Left renal pelvis (tissue), 4 donors: ENCODE measurements at regions not wholly inside any gene's neighbourhood (a gene's known extent, or its start where the extent isn't known, plus 50 kb on each side); places are given as distances from the start of the nearest gene placed in this dataset.

Experiments used
- DNase-seq, 4 donors: peaks; one replicate each; pipeline ENCODE4 v3.0.0-alpha.2; 2013; ENCODE audit warnings: low read depth in 4 of 4, low spot score in 3 of 4

DNA sequence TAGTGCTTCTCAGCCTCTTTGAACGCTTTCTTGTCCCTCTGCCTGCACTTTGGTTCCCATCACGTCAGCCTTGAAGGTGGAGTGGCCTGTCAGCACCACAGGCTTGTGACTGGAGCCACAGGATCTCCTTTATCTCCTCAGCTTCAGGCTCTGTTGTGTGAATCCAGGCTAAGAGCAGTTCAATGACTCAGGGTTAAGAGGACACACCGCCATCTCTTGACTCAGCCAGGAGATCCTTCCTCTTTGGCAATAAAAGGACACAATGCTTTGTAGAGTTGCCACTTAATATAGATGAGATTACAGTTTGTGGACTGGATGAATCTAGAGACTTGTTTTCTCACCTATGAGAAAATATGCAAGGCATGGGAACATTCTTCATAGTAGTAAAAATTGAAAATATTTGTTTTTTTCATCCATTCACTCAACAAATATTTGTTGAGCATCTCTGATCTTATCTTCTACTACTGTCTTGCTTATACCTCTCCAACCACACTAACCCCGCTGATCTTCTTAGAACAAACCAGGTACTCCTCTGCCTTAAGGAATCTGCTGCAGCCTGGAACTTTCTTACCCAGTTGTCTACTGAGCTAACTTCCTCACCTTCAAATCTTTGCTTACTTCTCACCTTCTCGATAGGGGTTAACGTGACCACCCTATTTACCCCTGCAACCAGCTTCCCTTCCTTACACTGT is 62.3 kb downstream of the UCHL1 start:
- DNase-seq, result no peak

DNA sequence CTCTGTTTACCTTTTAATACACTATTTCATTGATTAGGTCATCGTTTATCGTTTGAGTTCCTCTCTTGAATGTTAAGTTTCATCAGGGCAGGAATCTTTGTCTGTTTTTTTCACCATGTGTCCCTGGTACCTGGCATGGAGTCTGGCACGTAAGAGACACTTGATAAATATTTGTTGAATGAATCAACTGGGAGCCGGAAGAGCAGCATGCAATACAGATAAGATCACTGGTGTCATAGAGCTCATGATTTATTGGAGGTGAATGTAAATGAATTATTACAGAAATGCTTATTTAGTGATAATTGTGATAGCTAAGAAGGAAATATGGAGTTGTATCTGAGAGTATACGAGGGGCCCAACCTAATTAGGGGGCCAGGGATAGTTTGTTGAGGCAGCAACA is 62.8 kb downstream of the UCHL1 start:
- no peak for DNase-seq

DNA sequence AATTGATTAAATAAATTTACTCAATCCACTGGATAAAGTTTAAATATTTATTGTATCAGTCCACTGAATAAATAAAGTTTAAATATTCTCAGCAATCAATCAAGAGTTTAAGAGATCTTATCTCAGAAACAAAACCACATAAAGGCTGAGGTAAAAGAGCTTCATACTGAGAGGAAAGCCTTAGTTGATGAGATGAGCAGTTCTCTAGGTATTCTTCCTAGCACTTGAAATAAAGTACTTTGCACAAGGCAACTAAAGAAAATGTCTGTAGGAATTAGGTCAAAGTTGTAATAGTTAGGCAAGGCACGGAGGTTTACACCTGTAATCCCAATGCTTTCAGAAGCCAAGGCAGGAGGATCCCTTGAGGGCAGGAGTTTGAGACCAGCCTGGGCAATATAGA is 63.5 kb downstream of the UCHL1 start:
- DNase-seq, result no peak

DNA sequence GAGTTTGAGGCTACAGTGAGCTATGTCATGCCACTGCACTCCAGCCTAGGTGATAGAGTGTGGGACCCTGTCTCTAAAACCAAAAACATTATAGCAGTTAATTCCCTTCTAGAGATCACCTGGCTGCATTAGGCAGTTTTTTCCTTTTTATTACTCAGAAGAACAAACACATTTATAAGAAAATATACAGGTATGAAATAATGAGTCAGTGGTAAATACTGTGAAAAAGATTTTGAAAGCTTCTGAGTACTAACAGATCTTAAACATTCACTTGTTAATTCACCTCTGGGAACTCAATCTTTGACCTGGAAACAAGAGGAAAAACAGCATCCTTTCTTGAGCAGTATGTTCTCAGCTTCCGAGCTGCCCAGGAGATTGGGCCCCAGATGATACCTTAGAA is 64.1 kb downstream of the UCHL1 start:
- DNase-seq, result no peak

DNA sequence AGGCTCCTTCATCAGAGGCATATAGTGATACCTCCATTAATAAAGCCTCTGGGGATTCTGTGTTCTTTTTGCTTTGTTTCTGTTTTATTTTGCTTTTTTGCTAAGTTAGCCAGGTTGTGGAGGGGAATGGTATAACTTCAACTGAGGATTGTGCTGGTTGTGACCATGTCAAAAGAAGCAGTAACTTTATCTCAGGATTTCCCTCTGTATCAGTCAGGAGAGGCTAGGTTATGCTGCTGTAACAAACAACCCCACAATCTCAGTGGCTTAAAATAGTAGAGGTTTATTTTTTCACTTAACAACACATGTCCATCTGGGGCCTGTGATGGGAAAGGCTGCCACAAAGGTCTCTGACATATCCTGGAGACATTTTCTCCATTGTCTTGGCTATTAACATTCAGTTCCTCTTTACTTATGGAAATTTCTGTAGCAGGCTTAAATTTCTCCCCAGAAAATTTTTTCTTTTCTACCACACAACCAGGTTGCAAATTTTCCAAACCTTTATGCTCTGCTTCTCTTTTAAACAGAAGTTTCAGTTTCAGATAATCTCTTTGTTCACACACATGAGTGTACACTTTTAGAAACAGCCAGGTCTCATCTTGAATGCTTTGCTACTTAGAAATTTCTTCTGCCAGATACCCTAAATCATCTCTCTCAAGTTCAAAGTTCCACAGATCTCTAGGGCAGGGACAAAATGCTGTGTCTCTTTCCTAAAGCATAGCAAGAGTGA is 64.7 kb downstream of the UCHL1 start:
- no peak for DNase-seq

DNA sequence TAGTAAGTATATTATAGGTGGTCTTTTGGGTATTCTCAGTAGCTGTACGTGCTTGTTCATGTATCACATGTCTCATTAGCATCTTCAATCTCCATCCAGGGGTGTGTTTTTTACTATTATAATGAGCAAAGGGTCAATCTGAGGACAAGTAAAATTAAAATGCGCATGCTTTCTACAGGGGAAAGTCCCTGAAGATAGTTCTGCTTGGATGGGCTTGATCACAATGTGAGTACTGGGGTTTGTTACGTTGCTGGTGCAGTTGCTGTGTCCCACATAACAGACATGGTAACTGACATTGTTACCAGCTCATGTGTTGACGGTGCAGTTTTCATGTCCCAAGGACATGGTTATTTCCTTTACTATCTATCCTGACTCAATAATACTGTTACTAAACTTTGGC is 65.9 kb downstream of the UCHL1 start:
- DNase-seq, result no peak

DNA sequence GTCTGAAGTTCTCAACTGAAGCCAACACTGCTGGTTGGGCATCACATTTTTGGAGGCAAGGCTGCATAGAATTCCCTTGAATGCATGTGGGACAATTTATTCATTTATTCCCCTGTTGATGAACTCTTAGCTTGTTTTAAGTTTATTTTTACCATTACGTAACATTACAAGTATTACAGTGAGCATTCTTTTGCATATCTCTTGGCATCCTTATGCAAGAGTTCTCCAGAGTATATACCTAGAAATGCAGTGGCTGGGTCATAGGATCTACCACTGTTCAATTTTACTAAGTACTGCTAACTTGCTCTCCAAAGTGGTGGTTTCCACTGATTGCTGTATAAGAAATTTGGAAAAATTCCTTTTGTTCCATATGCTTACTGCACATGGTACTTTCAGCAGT is 66.5 kb downstream of the UCHL1 start:
- no peak for DNase-seq

DNA sequence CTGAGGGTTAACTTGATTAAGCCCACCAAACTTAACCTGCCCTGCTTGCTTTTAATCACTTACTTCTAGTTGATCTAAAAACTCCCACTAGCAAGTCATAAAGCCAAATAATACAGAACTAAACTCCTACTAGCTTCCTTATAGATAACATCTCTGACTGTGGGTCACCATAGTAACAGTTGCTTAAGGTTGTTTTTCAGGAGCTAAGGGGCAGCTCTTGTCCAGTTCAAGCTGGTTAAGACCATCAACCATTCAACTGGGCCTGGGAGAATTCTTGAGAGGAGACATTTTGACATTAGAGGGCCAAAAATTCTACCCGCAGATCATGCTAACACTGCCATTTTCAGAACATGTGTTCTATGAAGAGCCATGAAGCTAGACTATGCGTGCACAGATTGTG is 67.0 kb downstream of the UCHL1 start:
- peak in 1 of 4 donors; percentile 24 for DNase-seq

DNA sequence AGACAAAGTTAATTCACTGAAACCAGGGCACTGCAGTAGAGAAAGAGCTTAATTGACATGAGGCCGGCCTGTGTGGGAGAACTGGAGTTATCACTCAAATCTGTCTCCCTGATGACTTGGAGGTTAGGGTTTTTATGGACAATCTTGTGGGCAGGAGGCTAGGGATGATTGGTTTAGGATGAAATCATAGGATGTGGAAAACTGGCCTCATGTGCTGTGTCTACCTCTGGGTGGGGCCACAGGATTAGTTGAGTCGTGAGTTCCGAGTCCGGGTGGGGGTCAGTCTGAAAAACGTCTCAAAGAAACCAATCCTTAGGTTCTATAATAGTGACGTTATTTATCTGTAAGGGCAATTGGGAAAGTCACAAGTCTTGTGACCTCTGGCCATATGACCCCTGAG is 68.1 kb downstream of the UCHL1 start:
- DNase-seq, result no peak

DNA sequence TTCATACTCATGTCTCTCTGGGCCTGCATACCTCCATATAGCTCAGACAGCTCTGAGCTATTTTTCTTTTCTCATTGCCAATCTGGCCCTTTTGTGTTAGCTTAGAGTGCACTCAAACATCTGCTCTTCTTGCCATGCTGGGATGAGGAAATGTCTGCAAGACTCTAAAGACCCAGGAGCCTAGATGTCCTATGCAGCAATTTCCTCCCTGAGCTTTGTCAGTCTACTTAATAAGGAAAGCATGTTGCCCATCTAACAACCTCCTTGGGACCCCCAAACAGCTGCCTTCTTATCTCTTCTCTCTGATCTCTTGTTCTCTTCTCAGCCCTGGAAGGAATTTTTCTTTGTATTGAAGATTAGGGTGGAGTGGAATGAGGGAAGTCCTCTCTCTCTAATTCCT is 69.2 kb downstream of the UCHL1 start:
- no peak for DNase-seq

DNA sequence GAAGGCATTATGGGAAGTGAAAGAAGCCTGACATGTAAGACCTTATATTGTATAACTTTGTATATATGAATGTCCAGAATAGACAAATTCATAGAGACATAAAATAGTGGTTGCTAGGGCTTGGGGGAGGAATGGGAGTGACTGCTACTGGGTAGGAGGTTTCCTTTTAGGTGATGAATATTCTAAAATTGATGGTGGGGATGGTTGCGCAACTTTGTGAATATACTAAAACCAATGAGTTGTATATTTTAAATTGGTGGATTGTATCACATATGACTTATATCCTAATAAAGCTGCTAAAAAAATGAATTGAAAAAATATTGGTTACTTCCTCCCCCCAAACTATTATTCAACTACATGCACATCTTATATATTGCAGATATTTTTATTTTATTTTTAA is 70.0 kb downstream of the UCHL1 start:
- no peak for DNase-seq

DNA sequence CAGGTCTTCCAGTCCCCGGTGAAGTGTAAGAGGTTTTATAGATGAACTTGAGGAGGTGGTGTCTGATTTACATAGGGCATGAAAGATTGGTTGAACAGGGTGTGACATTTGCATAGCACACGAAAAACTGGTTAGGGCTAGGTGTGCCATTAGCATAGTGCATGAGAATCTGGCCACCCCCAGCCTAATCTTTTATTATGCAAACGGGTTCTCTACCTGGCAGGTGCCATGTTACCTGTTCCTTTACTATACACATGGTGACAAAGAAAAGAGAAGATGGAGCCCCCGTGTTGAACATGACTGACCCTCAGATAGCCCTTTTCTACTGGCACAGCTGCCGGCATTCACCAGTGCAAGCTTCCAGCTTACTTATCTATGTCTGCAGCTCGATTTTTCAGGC is 71.0 kb downstream of the UCHL1 start:
- DNase-seq, result no peak

DNA sequence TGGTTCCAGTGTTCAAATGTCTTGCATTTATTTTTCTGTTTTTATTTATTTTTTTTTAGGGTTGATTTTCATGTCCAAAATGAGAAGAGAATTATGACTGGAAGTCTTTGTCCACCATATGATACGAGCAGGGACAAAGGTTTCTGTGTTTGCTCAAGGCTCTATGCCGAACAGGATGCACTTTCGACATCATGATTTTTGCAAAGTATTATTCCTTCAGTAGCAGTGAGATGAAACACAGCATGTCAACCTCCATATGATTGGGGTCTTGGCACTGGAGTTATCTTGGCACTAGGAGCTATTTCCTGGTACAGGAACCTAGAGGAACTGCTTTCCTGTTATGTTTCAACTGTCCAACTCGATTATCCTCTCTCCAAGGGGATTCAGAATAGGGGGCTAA is 72.6 kb downstream of the UCHL1 start:
- no peak for DNase-seq

DNA sequence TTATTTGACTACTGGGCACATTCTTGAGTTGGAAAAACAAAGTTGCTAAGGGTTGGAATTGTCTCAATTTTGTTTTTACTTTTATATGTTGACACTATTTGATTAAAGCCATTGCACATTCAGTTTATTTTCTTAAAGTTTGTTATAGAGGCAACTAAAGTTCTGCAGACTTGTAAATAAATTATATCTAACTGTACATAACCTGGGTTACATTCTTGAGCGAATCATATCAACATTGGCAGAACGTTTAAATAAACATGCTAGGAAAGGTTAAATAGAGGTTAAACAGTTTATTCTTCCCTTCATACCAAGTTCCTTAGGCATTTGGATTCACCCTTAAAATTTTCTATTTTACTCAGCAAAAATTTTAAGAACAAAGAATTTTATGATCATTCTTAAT is 74.5 kb downstream of the UCHL1 start:
- no peak for DNase-seq

DNA sequence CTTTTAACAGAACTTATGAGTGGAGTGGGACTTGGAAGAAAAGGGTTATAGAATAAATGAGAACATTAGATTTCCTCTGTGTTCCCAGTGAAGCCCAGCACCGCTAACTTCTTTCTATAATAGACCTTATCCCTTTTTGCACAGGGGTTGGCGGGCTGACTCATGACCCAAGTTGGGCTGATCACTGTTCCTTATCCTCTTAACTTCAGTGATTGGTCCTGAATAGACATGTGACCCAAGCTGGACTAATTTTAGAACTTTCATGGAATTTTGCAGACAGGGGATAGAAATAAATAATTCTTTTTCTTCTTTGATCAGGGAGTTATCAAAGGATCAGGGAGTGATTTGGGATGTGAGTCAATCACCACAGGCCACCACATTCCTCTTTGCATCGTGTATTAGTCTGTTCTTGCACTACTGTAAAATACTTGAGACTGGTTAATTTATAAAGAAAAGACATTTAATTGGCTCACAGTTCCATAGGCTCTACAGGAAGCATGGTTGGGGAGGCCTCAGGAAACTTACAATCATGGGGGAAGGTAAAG is 75.9 kb downstream of the UCHL1 start:
- no peak for DNase-seq

DNA sequence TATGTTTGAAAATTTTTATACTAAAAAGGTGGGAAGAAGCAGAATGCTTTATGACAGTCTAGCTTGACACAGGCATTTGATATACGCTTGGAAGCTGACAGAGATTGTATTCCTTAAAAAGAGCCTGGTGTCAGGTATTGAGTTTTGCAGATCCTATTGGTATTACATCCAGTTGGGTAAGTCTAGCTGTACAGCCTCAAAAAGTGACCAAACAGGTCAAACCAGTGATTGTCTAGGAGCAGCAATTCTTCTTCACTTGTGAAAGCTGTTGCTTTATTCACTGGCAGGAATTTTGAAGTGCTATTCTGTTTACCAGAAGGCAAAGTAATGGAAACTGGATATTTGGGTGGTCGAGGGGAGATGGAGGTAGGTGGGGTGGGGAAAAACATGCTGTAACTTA is 77.5 kb downstream of the UCHL1 start:
- peak in 1 of 4 donors; percentile 24 for DNase-seq

DNA sequence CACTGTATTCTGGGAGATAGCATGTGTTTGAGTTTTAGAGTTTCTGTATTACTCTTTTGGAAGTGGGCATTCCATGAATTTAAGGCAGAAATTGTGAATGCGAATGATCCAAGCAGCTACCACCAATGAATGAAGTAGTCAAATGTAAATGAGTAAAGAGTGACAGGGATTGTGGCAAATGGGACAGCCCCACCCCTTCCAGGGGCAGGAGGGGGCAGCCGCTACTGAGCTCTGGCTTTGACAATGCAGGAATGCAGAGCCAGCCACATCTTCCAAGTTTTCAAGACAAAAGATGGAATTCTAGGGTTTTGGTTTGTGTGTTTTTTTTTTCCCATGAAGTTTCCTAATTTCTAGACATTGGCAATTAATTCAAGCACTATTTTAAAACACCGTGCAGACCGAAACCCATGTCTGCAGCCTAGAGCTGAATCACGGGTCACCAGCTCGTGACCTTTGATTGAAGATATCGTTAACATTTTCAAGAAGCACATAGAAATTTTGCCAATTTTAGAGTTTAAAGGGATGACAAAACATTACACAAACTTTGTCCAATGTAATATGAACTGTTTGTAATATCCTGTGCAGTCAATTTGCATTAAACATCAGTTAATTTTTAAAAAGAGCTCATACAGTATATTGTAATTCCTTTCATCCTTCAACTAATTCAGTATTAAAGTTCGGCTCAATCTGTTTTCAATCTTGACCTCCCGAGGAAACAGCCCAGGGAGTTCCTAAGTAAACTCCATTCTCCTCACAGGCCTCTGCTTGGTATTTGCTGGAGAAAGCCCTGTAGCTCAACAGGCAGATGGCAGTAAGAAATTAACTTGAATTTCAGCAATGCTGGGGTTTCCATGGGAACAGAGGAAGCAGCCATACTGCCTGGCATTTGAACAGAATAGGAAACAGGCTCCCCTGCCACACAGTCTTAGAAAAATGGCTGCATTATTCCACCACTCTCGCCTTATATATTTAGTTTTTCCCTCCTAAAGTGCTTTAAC is 83.4 kb downstream of the UCHL1 start:
- DNase-seq, result no peak

DNA sequence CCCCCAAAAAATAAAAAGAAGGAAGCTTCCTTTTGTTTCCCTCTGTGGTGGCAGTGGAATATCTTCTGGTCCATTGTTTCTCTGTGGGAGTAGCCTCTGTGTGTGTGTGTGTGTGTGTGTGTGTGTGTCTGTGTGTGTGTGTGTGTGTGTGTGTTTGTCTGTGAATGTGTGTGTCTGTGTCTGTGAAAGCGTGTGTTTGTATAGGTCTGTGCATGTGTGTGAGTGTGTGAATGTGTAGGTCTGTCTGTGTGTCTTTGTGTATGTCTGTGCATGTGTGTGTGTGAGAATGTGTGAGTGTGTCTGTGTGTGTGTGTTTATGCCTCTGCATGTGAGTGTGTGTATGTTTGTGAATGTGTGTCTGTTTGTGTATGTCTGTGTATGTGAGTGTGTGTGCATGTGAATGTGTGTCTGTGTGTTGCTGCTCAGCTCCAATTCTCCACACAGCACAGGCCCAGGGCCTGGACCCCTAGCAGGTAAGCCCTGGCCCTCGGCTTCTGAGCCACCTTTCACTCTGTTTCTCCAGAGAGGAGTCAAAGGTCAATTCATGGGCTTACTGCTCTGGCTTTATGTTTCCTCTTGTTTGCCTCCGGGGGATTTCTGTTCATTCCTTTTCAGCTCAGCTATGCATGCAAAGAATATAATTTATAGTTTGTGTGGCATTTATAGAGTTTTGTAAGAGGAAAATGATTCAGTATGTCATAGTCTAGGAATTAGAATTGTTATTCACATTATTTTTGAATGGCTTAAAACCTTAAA is 89.8 kb downstream of the UCHL1 start:
- DNase-seq, result no peak

DNA sequence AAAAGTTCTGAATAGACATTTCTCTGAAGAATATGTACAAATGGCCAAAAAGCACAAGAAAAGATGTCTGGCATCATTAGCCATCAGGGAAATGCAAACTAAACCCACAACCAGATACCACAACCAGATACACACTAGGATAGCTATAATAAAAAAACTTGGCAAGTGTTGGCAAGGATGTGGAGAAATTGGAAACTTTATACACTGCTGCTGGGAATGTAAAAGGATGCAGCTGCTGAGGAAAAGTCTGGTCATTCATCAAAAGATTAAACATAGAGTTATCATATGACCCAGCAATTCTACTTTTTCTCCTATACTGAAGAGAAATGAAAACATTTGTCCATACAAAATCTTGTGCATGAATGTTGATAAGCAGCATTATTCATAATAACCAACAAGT is 92.3 kb downstream of the UCHL1 start:
- DNase-seq, result no peak

DNA sequence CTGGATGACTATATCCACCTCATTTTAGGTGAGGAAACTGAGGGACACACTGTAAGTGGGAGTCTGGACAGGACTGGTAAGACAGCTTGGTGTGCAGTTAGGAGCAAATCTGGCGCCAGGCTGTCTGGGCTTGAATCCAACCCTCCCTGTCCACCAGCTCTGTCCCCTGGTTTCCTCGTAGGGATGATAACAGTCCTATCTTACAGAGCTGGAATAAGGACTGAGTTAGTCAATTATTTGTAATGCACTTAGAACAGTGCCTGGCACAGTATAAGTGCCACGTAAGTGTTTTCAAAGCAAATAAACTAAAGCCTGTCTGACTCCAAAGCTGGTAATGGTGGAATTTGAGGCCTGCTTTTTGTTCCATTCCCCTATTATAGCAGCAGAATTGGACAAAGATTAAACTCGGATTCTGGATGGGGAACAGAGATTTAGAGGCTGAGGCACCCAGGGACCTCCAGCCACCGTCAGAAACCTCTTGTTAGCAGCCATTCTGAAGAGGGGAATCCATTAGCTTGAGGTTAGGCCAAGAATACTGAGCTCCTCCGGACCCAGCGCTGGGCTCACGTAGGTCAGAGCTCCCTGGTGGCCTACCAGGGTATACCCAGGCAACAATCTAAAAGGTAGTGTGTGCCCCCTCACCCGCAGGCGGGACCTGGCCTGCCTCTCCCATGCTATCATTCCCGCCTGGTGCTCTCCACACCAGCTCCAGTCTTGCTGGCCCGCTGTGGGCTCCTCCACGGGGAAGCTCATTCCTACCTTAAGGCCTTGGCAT is 102.1 kb downstream of the UCHL1 start:
- no peak for DNase-seq
